Stomach (tissue), 8 donors: ENCODE measurements at regions not wholly inside any gene's neighbourhood (a gene's known extent, or its start where the extent isn't known, plus 50 kb on each side); places are given as distances from the start of the nearest gene placed in this dataset.

ENCODE experiments used
- DNase-seq, 2 donors: peaks; one replicate each; pipeline versions ENCODE4 v3.0.0 to v3.0.0-alpha.2; 2013 to 2019
- H3K27ac ChIP-seq, 5 donors: fragments of 200-600 bp in 4 of 5; sonication (generic) in 4 of 5; one replicate each; pipeline ENCODE4 v1.5.1; 2013 to 2019; ENCODE audit warnings: mild to moderate bottlenecking in 1 of 5, moderate library complexity in 1 of 5
- H3K27me3 ChIP-seq, 3 donors: fragments of 200-600 bp; sonication (generic); one replicate each; pipeline ENCODE4 v1.5.1; 2017 to 2019; ENCODE audit warnings: mixed run types in 1 of 3
- H3K36me3 ChIP-seq, 4 donors: fragments of 200-600 bp; sonication (generic); 1 replicate in 3 of 4; 2 replicates in 1 of 4; pipeline ENCODE4 v1.5.1; 2016 to 2019
- H3K4me1 ChIP-seq, 4 donors: fragments of 200-600 bp; sonication (generic); one replicate each; pipeline ENCODE4 v1.5.1; 2016 to 2019
- H3K4me3 ChIP-seq, 4 donors: fragments of 200-600 bp; sonication (generic) in 3 of 4; one replicate each; pipeline ENCODE4 v1.5.1; 2016 to 2019; ENCODE audit warnings: mild to moderate bottlenecking in 1 of 4
- H3K9me3 ChIP-seq, 4 donors: fragments of 200-600 bp; sonication (generic); one replicate each; pipeline ENCODE4 v1.5.1; 2016 to 2019
- EP300 ChIP-seq: sonication (generic); formaldehyde crosslinking; IDR thresholded peaks from one replicate; pipeline ENCODE4 v1.6.1; 2017; ENCODE audit warnings: antibody characterized with exemption
- POLR2A ChIP-seq, 4 donors: fragments of 450-650 bp; IDR thresholded peaks; one replicate each; pipeline ENCODE4 v1.6.1; 2016; ENCODE audit warnings: antibody characterized with exemption in 4 of 4, control low read depth in 2 of 4, mild to moderate bottlenecking in 1 of 4, moderate library complexity in 1 of 4
- POLR2AphosphoS5 ChIP-seq, 3 donors: sonication (generic); formaldehyde crosslinking; IDR thresholded peaks; one replicate each; pipeline ENCODE4 v1.6.1; 2016; ENCODE audit warnings: antibody characterized with exemption in 3 of 3
- WGBS, 5 donors: extraction: QIAGEN DNeasy Blood & Tissue Kit in 3 of 5; methylation state at CpG; one replicate each; pipeline versions ENCODE4 v1.1.5 to v1.1.7; 2013 to 2018; 5-methylcytosine and 5-hydroxymethylcytosine counted together
- intact Hi-C: fragments of 100-400 bp; cut with DNase I; formaldehyde crosslinking; loops from one replicate; pipeline ENCODE4 v1.15.1; 2023; ENCODE audit warnings: low total_unique reads
- TF ChIP-seq, protein P1 (sequence below), 7 experiments: fragments of 450-650 bp in 4 of 7; fragments of 200-600 bp in 3 of 7; sonication (generic) in 3 of 7; IDR thresholded peaks; one replicate each; pipeline ENCODE4 v1.5.1; 2016 to 2019; ENCODE audit warnings: antibody characterized with exemption in 7 of 7, control low read depth in 2 of 7, mild to moderate bottlenecking in 1 of 7
- donor health status: healthy with polysubstance abuse.
- donor health status: Bipolar disorder and iron deficiency.
- donor health status: healthy.

- Histone ChIP-seq H3K36me3 (no peaks in the 10 kb centered on the region), H3K9me3 (peaks cover 0 to 20% (median 18%) of the 10 kb centered on the region in 4 donors), H3K4me3 (no peak overlapping the region), H3K27me3 (no peaks in the 10 kb centered on the region), H3K4me1 (no peaks in the 10 kb centered on the region), H3K27ac (no peak overlapping the region)
- TF ChIP-seq EP300 = no peak
- no peak for TF ChIP-seq POLR2A (IDR thresholded peaks at IDR 0.05)
- no peak for TF ChIP-seq POLR2AphosphoS5 (IDR thresholded peaks at IDR 0.05)
- TF ChIP-seq, protein P1, sequence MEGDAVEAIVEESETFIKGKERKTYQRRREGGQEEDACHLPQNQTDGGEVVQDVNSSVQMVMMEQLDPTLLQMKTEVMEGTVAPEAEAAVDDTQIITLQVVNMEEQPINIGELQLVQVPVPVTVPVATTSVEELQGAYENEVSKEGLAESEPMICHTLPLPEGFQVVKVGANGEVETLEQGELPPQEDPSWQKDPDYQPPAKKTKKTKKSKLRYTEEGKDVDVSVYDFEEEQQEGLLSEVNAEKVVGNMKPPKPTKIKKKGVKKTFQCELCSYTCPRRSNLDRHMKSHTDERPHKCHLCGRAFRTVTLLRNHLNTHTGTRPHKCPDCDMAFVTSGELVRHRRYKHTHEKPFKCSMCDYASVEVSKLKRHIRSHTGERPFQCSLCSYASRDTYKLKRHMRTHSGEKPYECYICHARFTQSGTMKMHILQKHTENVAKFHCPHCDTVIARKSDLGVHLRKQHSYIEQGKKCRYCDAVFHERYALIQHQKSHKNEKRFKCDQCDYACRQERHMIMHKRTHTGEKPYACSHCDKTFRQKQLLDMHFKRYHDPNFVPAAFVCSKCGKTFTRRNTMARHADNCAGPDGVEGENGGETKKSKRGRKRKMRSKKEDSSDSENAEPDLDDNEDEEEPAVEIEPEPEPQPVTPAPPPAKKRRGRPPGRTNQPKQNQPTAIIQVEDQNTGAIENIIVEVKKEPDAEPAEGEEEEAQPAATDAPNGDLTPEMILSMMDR (IDR thresholded peaks at IDR 0.05) = no peak
- DNase-seq = no peak
- intact Hi-C loops = no loop called here
Observed at GRCh38 chr9:118650417-118650816, 718.8 kb downstream of the BRINP1 start.

DNA sequence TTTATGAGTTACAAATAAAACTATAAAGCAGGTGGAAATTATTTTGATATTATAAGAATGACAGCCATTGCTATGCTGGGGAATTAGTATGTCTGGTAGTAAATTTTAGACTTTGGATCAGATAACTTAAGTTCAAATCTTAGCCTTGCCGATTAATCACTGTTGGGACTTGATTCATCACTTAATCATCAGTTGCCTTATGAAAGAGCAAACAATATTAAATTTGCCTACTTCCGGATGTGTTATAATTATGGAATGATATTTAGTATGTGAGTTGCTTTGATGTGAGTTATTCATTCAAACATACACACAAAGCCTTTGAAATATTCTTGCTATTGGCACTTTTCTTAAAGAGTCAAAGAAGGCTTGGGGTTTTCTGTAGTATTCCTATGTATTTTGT, 717.7 kb downstream of the BRINP1 start:
- intact Hi-C loops = no loop called here
- 53 to 87% (median 81%) methylated on average over 2 of the region's 2 CpGs for WGBS, 5 donors
- Histone ChIP-seq H3K36me3 (no peaks in the 10 kb centered on the region), H3K9me3 (peaks cover 0 to 12% (median 10%) of the 10 kb centered on the region in 4 donors), H3K27me3 (no peaks in the 10 kb centered on the region), H3K27ac (no peak overlapping the region), H3K4me1 (no peaks in the 10 kb centered on the region), H3K4me3 (no peak overlapping the region)
- no peak for DNase-seq
- no peak for TF ChIP-seq POLR2A (IDR thresholded peaks at IDR 0.05)
- TF ChIP-seq, protein P1 (IDR thresholded peaks at IDR 0.05) = no peak
- no peak for TF ChIP-seq EP300
- TF ChIP-seq POLR2AphosphoS5 (IDR thresholded peaks at IDR 0.05) = no peak

GRCh38 chr9:118652258-118652657, 717.0 kb downstream of the BRINP1 start:
- H3K9me3 ChIP-seq = peaks cover 0 to 5% (median 4%) of the 10 kb centered on the region in 4 donors
- intact Hi-C loops = no loop called here
- no peaks in the 10 kb centered on the region for H3K4me1 ChIP-seq
- H3K27me3 ChIP-seq = no peaks in the 10 kb centered on the region
- H3K4me3 ChIP-seq = no peak overlapping the region
- H3K27ac ChIP-seq = no peak overlapping the region
- 62 to 74% (median 65%) methylated on average over 2 of the region's 2 CpGs for WGBS, 5 donors
- DNase-seq = no peak
- TF ChIP-seq POLR2A (IDR thresholded peaks at IDR 0.05) (no peak), EP300 (no peak), POLR2AphosphoS5 (IDR thresholded peaks at IDR 0.05) (no peak)
- TF ChIP-seq, protein P1 (IDR thresholded peaks at IDR 0.05) = no peak
- H3K36me3 ChIP-seq = no peaks in the 10 kb centered on the region

- TF ChIP-seq EP300 (no peak), POLR2AphosphoS5 (IDR thresholded peaks at IDR 0.05) (no peak), POLR2A (IDR thresholded peaks at IDR 0.05) (no peak)
- TF ChIP-seq, protein P1 (IDR thresholded peaks at IDR 0.05) = no peak
- H3K27ac ChIP-seq = no peak overlapping the region
- WGBS, 5 donors = 78 to 89% (median 88%) methylated on average over 2 of the region's 2 CpGs
- H3K9me3 ChIP-seq = peaks cover 0 to 3% (median 0%) of the 10 kb centered on the region in 4 donors
- no peaks in the 10 kb centered on the region for H3K4me1 ChIP-seq
- no peak for DNase-seq
- H3K36me3 ChIP-seq = no peaks in the 10 kb centered on the region
- intact Hi-C loops = no loop called here
- H3K4me3 ChIP-seq = no peak overlapping the region
- no peaks in the 10 kb centered on the region for H3K27me3 ChIP-seq
Observed at GRCh38 chr9:118652912-118653311, 716.3 kb downstream of the BRINP1 start.
